ENCODE measurements at regions not wholly inside any gene's neighbourhood (a gene's known extent, or its start where the extent isn't known, plus 50 kb on each side); places are given as distances from the start of the nearest gene placed in this dataset.

DNA sequence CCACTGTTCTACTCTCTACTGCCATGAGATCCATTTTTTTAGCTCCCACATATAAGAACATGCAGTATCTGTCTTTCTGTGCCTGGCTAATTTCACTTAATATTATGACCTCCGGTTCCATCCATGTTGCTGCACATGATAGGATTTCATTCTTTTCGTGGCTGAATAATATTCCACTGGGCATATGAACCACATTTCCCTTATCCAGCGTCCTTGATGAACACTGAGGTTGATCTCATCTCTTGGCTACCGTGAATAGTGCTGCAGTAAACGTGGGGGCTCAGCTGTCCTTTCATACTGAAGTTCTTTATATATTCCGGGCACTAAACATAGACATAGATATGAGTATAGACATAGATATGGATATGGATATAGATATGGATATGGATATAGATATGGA lies 109.3 kb upstream of the TNRC6C start:
- no peak for DNase-seq

DNA sequence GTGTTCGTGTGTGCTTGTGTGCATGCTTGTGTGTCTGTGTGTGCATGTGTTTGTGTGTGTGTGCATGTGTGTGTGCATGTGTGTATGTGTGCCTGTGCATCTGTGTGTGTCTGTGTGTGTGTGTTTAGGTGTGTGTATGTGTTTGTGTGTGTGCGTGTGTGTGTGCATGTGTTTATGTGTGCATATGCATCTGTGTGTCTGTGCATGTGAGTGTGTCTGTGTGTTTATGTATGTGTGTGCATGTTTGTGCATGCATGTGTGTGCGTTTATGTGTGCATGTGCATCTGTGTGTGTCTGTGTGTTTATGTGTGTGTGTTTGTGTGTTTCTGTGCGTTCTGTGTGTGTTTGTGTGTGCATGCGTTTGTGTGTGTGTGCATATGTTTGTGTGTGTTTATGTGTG lies 106.6 kb upstream of the TNRC6C start:
- DNase-seq, result no peak

GRCh38 chr17:77852731-77853130 lies 105.8 kb upstream of the TNRC6C start:
- no peak for DNase-seq

GRCh38 chr17:77853191-77853977 lies 105.1 kb upstream of the TNRC6C start:
- DNase-seq, result no peak

DNA sequence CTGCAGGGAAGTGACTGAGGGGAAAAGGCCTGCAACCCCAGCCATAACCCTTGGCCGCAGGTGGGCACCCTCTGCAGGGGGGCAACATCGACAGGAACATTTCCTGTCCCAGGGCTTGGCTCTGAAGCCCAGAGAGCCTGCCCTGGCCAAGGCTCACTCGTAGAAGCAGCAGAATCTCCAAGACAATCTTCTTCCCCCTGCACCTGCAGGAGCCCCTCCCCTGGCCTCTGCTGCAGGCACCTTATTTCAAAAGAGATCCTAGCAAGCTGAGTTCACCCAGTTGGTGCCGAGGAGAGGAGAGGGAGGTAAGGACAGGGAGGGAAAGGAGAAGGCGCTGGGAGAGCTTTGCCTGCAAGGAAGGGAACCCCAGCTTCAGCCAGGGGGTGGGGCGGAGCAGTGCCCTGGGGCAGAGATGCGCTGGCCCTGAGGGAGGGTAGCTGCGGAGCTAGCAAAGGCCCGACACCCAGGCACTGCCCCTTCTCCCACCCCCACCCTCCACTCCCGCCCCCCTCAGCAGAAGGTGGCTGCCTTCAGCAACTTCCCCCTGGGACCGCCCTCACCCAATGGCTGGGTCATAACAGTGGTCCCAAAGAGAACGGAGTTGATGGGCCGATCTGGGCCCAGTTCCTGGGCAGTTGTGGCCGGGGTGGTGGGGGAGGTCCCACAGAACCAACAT lies 104.3 kb upstream of the TNRC6C start:
- no peak for DNase-seq

- DNase-seq, result no peak
These were observed 103.5 kb upstream of the TNRC6C start for GRCh38 chr17:77854759-77855745.

DNA sequence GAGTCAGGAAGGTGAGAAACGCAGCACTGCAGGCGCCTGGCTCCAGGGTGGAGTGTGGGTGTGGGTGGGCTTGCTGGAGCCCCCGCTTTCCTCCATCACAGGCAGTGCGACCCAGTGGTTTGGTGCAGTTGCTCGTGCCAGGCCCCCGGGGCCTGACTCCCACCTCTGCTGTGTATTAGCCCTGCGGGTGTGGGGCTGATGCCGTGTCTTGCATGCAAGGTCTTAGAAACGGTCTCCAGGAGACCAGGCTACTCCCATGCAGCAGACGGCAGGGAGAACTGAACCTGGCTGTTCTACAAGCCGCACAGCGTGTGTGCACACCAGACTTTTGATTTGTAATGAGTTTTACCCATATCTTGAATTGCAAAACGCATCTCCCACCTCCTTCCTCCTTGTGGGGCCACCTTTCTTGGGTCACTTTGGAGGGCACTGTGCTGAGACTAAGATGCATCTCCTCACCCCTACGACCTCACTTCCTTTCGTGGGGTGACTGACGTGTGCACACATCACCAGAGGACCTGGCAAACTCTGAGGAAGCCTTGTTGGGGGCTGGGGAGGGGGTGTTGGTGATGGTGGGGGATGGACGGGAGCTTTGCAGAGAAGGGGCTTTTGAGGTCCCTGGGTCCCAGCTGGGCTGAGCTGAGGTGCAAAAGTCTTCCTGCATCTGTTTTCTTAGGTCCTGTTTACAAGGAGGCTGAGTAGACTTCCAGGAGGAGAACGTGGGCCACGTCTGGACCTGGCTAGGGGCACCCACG lies 101.8 kb upstream of the TNRC6C start:
- no peak for DNase-seq

DNA sequence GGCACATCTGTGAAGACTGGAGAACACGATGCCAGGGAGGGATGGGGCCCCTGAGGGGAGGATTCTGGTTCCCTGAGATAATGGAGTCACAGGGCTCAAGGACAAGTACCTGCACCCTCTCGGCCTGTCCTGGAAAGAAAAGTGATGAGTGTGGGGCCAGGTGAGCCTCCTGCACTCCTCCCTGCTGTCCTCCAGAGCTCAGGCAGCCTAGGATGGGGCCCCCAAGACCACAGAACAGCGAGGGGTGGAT lies 101.3 kb upstream of the TNRC6C start:
- no peak for DNase-seq

- DNase-seq, result no peak
These were observed 100.9 kb upstream of the TNRC6C start for GRCh38 chr17:77857613-77858012.

GRCh38 chr17:77858291-77859034 lies 100.0 kb upstream of the TNRC6C start:
- DNase-seq, result no peak

DNA sequence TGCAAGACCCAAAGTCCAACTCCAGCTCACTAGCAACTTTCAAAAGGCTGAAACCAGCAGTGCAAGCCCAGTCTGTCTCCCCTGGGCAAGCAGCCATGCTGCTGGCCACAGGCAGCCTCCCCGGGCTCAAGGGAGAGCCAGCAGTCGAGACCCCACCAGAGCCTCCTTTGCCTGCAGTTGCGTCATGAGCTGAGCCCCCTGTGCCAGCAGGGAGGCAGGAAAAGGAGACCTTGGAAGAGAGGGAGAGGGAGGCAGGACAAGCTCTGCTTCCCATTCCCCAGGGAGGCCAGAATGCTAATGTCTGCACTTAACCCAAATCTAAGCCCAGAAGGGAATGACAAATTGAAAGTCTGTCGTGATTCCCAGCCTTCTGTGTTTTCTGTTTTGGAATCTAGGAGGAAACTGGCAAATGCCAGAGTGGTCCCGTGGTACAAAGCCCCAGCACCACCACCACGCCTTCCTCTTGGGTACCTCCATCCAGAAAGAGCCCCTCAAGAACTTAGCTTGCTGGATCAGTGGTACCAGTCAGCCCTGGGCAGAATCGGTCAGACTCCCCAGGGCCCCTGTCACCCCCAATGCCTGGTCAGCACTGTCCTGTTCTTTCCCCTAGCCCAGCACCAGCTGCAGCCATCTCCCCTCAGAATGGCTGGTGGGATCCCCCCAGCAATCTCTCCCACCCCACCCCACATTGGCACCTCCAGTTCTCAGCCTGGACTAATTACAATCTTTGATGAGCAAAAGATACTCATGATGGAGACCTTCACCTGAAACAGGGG lies 99.3 kb upstream of the TNRC6C start:
- no peak for DNase-seq

DNA sequence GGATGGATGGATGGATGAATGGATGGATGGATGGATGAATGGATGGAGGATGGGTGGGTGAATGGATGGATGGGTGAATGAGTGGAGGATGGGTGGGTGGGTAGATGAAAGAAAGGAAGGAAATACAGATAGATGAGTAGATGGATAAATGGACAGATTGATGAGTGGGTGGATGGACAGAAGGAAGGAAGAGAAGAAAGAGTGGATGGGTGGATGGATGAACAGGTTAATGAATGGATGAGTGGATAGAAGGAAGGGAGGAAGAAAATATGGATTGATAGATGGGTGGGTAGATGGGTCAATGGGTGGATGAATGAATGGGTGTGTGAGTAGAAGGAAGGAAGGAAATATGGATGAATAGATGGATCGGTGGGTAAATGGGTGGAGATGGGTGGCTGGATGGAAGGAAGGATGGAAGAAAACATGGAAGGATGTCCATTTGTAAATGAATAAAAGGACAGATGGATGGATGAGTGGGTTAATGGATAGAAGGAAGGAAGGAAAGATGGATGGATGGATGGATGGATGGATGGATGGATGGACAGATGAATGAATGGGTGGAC lies 97.3 kb upstream of the TNRC6C start:
- no peak for DNase-seq

- DNase-seq, result no peak
These were observed 96.4 kb upstream of the TNRC6C start for GRCh38 chr17:77861981-77862645.

- DNase-seq, result no peak
These were observed 95.4 kb upstream of the TNRC6C start for GRCh38 chr17:77862890-77863813.

GRCh38 chr17:77863814-77864161 lies 94.7 kb upstream of the TNRC6C start:
- DNase-seq, result no peak

GRCh38 chr17:77864234-77865111 lies 94.0 kb upstream of the TNRC6C start:
- DNase-seq, result no peak

DNA sequence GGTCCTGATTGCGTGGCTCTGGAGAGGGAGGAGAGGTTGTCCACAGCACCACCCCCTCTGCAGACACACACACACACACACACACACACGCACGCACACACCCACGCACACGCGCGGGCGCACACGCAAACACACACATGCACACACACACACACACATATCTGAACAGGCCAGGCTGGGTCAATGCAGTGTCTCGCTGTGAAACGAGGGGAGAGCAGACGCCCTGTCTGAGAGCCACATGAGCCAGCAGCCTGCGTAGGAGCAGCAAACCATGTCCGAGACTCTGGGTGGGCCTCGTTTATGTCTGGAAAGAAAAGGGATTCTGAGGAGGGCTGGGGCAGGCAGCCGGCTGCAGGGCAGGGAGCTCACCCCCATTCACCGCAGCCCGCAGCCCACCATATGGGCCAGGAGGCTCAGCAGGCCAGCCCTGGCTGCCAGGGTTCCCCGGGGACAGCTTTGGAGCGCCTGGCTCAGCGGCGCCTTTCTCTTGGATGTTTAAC lies 93.3 kb upstream of the TNRC6C start:
- DNase-seq, result peak; percentile 64

DNA sequence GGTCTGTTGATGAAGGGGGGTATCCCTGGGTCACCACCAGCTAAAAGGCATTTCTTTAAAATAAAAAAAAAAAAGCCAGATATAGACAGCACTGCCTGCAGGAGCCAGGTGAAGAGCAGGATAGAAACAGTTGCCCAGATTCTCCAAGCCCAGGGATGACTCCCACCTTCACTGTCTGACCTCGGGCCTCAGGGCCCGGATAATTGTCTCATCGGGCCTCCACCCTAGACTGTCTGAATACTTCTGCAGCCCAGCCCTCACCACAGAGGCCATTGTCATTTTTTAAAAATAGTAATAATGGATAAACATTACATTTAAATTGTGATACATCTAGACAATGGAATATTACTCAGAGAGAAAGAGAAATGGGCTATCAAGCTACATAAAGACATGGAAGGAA lies 92.8 kb upstream of the TNRC6C start:
- DNase-seq, result no peak

Measured in right hindlimb (tissue), 1 donor.